ENCODE measurements at regions not wholly inside any gene's neighbourhood (a gene's known extent, or its start where the extent isn't known, plus 50 kb on each side); places are given as distances from the start of the nearest gene placed in this dataset.

DNA sequence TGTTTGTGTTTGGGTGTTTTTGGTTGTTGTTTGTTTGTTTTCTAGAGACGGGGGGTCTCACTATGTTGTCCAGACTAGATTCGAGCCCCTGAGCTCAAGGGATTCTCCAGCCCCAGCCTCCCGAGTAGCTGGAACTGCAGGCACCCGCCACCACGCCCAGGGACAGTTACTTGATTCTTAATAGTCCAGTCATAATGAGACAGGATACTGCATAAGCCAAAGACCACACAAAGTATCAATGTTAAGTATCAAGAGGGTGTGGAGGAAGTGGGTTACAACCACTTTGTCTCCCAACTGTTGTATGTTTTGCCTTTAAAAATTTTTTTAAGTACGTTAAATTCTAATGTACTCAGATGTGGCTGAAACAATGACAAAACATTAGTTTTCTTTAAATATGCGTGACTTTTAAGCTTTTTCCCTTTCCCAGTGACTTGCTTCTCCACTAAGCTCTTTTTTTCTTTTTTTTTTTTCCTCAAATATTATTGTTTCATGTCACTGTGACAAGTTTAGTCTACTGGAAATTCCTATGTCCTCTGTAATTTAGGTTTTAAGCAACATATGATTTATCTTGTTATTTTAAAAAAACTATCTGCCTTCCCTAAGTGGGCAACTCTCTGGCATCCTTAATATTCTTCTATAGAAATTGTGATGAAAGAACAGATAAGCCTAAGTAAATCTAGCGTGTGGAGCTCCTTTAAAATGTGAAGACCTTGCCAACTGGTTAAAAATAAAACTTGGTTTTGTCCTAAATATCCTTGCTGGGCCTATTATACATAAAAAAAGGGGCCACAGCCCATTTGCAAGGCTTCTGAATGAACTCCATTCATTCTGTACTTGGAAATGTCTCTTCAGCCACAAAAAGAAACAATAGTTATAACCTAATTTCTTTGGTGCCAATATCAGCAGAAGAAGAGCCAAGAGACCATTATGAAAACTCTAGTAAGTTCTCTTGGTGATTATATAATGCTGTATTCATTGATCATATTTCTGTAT is 56.2 kb upstream of the DPH5 start:
- peak; percentile 13 for DNase-seq

DNA sequence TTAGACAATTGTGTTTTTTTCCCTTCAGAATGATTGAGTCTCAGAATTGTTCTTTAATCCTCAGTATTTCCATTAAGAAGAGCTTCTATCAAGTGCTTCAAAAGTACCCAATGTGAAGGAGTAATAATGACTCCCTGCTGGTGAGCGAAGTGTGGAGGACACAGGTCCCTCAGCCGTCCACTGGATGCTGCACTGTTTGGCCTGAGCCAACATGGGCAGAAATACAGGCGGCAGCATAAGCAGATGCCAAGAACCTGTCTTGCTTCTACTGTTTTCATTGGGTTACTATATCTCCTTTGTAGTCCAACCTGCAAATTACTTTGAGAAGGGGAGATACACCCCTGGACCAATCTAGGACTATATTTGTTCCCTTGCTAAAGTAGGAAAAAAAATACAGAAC is 55.3 kb upstream of the DPH5 start:
- DNase-seq: no peak

DNA sequence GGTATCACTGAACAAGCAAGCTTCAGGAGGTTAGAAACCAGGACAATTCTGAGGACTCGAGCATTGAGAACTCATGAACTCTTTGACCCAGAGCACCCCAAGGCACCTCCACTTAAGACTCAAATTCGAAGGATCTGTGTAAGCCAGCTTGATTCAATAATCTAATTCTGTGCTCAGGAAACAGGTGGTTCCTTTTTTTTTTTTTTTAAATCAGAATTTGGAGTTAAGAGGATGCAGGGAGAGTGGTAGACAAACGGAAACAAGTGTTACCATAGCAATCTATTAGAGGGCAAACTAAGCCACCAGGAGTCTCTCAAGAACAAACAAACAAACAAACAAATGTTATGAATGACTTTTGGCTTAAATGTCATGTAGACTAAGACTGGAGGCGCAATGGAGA is 53.8 kb upstream of the DPH5 start:
- DNase-seq: no peak

DNA sequence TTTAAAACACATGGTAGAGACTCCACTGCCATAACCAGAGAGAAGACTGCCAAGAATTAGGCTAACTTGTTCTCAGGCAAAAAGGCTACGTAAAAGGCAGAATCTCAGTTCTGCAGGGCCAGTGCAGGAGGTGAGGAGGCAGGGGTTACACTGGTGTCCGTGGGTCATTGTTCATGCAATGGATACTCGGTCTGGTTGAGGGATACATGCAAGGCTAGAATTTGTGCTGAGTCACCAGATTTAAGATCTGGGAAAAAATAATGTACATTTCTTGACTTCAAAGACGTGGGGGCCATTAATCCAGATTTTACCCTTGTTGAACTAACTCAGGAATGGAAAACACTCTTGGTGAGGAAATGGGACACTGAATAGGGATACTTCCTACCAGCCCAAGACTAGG is 52.3 kb upstream of the DPH5 start:
- no peak for DNase-seq

DNA sequence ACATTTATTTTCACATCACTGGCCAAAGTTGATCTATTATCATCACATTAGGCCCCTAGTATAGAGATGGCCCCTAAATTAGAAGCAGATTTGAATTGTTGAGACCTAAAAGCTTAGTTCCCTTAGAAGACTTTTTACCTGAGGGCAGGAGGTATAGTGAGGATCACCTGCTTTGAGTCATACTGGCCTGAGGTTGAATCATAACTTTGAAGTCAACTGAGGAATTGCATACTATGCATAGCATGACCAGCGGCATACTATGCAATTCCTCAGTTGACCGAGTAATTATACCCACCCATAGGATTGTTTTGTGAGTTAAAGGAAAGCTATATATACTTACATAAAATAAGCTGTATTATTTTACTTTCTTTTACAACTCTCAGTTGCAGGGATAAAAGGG is 50.3 kb upstream of the DPH5 start:
- no peak for DNase-seq

Measured in MV-4-11 (cell line).